ENCODE measurements at regions not wholly inside any gene's neighbourhood (a gene's known extent, or its start where the extent isn't known, plus 50 kb on each side); places are given as distances from the start of the nearest gene placed in this dataset.
A peak's percentile ranks its signal among the peaks of the same experiment; 100 is the strongest.
"Not testable (repeated sequence)": the region's sequence is repeated elsewhere in the genome, so short reads cannot be mapped to it uniquely, and the experiment has no call there.

- H3K4me3 ChIP-seq (ENCODE audit: low read depth, low read length, poor library complexity, severe bottlenecking): peak overlapping the region; percentile 93
- CTCF ChIA-PET; H3K4me1 ChIP-seq (ENCODE audit: insufficient read depth, low read length, poor library complexity, severe bottlenecking); H3K27me3 ChIP-seq (replicated peaks; ENCODE audit: insufficient read depth, low read depth, low read length, poor library complexity); H3K9me3 ChIP-seq (ENCODE audit: low read depth, low read length, poor library complexity, severe bottlenecking); H3K36me3 ChIP-seq (ENCODE audit: insufficient read depth, low read length, poor library complexity, severe bottlenecking); POLR2A ChIA-PET (ENCODE audit: low non-redundant PET); BruUV-seq (replicated peaks); intact Hi-C loops (cut with micrococcal nuclease; ENCODE audit: unreplicated experiment): not testable (repeated sequence)
- DNase-seq (ENCODE audit: low spot score): peak; percentile 97
- H3K27ac ChIP-seq (ENCODE audit: low read depth, low read length, poor library complexity, severe bottlenecking): peak overlapping the region; percentile 91
- peak; percentile 81 for TF ChIP-seq CTCF (conservative IDR thresholded peaks at IDR 0.05; ENCODE audit: low read depth, low read length)
Measured at GRCh38 chr9:40991741-40992471, 136.6 kb downstream of the FOXD4L6 start.

GRCh38 chr9:40991100-40991740, 137.3 kb downstream of the FOXD4L6 start:
- peak overlapping the region; percentile 93 for H3K4me3 ChIP-seq (ENCODE audit: low read depth, low read length, poor library complexity, severe bottlenecking)
- intact Hi-C loops (cut with micrococcal nuclease; ENCODE audit: unreplicated experiment); H3K27me3 ChIP-seq (replicated peaks; ENCODE audit: insufficient read depth, low read depth, low read length, poor library complexity); CTCF ChIA-PET; DNase-seq (ENCODE audit: low spot score); H3K4me1 ChIP-seq (ENCODE audit: insufficient read depth, low read length, poor library complexity, severe bottlenecking); H3K9me3 ChIP-seq (ENCODE audit: low read depth, low read length, poor library complexity, severe bottlenecking); POLR2A ChIA-PET (ENCODE audit: low non-redundant PET); H3K36me3 ChIP-seq (ENCODE audit: insufficient read depth, low read length, poor library complexity, severe bottlenecking): not testable (repeated sequence)
- peak overlapping the region; percentile 91 for H3K27ac ChIP-seq (ENCODE audit: low read depth, low read length, poor library complexity, severe bottlenecking)
- TSS peak; percentile 82 for BruUV-seq (replicated peaks)

GRCh38 chr9:40986332-40986731, 142.1 kb downstream of the FOXD4L6 start:
- CTCF ChIA-PET; H3K27me3 ChIP-seq (replicated peaks; ENCODE audit: insufficient read depth, low read depth, low read length, poor library complexity); H3K4me3 ChIP-seq (ENCODE audit: low read depth, low read length, poor library complexity, severe bottlenecking); H3K9me3 ChIP-seq (ENCODE audit: low read depth, low read length, poor library complexity, severe bottlenecking); intact Hi-C loops (cut with micrococcal nuclease; ENCODE audit: unreplicated experiment); DNase-seq (ENCODE audit: low spot score); BruUV-seq (replicated peaks); H3K36me3 ChIP-seq (ENCODE audit: insufficient read depth, low read length, poor library complexity, severe bottlenecking); POLR2A ChIA-PET (ENCODE audit: low non-redundant PET); H3K27ac ChIP-seq (ENCODE audit: low read depth, low read length, poor library complexity, severe bottlenecking); H3K4me1 ChIP-seq (ENCODE audit: insufficient read depth, low read length, poor library complexity, severe bottlenecking): not testable (repeated sequence)

- BruUV-seq (replicated peaks); H3K4me3 ChIP-seq (ENCODE audit: low read depth, low read length, poor library complexity, severe bottlenecking); DNase-seq (ENCODE audit: low spot score); CTCF ChIA-PET; intact Hi-C loops (cut with micrococcal nuclease; ENCODE audit: unreplicated experiment); H3K36me3 ChIP-seq (ENCODE audit: insufficient read depth, low read length, poor library complexity, severe bottlenecking); H3K27me3 ChIP-seq (replicated peaks; ENCODE audit: insufficient read depth, low read depth, low read length, poor library complexity); H3K9me3 ChIP-seq (ENCODE audit: low read depth, low read length, poor library complexity, severe bottlenecking); H3K4me1 ChIP-seq (ENCODE audit: insufficient read depth, low read length, poor library complexity, severe bottlenecking); POLR2A ChIA-PET (ENCODE audit: low non-redundant PET); H3K27ac ChIP-seq (ENCODE audit: low read depth, low read length, poor library complexity, severe bottlenecking): not testable (repeated sequence)
Measured at GRCh38 chr9:40975351-40975750, 153.1 kb downstream of the FOXD4L6 start.

GRCh38 chr9:40974912-40975311, 153.6 kb downstream of the FOXD4L6 start:
- CTCF ChIA-PET; BruUV-seq (replicated peaks); H3K36me3 ChIP-seq (ENCODE audit: insufficient read depth, low read length, poor library complexity, severe bottlenecking); H3K4me3 ChIP-seq (ENCODE audit: low read depth, low read length, poor library complexity, severe bottlenecking); DNase-seq (ENCODE audit: low spot score); intact Hi-C loops (cut with micrococcal nuclease; ENCODE audit: unreplicated experiment); H3K27me3 ChIP-seq (replicated peaks; ENCODE audit: insufficient read depth, low read depth, low read length, poor library complexity); H3K27ac ChIP-seq (ENCODE audit: low read depth, low read length, poor library complexity, severe bottlenecking); H3K9me3 ChIP-seq (ENCODE audit: low read depth, low read length, poor library complexity, severe bottlenecking); H3K4me1 ChIP-seq (ENCODE audit: insufficient read depth, low read length, poor library complexity, severe bottlenecking); POLR2A ChIA-PET (ENCODE audit: low non-redundant PET): not testable (repeated sequence)

- intact Hi-C loops (cut with micrococcal nuclease; ENCODE audit: unreplicated experiment); CTCF ChIA-PET; H3K27me3 ChIP-seq (replicated peaks; ENCODE audit: insufficient read depth, low read depth, low read length, poor library complexity); H3K27ac ChIP-seq (ENCODE audit: low read depth, low read length, poor library complexity, severe bottlenecking); H3K4me1 ChIP-seq (ENCODE audit: insufficient read depth, low read length, poor library complexity, severe bottlenecking); DNase-seq (ENCODE audit: low spot score); H3K4me3 ChIP-seq (ENCODE audit: low read depth, low read length, poor library complexity, severe bottlenecking); BruUV-seq (replicated peaks); H3K9me3 ChIP-seq (ENCODE audit: low read depth, low read length, poor library complexity, severe bottlenecking); H3K36me3 ChIP-seq (ENCODE audit: insufficient read depth, low read length, poor library complexity, severe bottlenecking); POLR2A ChIA-PET (ENCODE audit: low non-redundant PET): not testable (repeated sequence)
Measured at GRCh38 chr9:40971773-40972172, 156.7 kb downstream of the FOXD4L6 start.

All from A673 (cell line).